ENCODE measurements at regions not wholly inside any gene's neighbourhood (a gene's known extent, or its start where the extent isn't known, plus 50 kb on each side); places are given as distances from the start of the nearest gene placed in this dataset.

DNA sequence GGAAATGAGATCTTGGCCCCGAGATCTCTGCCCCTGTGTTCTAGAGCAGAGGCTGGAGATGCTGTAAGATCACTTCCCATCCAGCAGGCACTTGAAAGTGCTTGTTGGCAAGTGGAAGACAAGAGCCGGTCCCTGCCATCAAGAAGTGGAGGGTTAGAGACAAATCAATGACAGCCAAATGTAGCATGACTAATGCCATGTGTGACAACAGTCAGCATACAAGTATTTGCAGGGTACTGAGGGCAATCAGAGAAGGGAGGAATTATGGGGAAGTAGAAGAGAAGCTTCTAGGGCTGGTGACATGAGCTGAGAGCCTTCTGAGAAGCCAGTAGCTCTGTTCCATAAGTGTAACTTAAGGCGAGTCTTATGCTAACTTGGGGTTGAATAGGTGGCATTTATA, 58.6 kb downstream of the TMEM17 start:
- no peak for DNase-seq

DNA sequence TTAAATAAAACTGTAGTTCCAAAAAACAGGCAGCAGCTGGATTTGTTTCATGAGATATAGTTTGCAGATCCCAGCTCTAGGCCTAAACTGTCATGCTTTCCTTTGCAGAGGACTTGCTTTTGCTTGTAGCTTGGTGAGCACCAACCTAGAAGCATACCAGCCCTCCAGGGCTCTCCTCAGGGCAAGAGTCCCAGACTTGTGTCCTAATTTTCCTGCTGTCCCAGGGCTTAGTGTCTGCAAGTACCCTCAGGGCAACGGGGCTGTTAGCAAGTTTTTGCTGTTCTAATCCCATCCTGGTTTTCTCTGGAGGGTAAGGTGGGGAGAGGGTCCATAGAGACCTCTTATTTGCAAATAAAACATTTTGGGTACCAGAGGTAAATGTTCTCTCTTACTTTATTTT, 59.5 kb downstream of the TMEM17 start:
- DNase-seq: no peak

DNA sequence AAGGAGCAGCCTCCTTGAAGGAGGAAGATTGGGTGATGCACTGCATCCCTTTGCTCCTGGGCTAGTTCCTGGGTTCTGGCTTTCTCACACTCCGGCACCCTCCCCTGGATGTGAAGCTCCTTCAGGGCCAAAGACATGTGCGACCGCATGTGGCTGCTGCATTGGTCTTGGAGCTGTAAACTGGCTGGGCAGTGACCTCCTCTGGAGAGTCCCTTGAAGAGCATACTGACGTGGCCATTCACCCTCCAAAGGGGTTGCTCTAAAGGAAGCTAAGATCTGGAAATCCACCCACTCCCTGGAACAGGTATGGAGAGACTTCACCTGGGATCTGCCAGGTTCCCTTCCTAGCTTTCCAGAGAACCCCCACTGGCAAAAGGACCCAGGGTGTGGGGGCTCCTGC, 62.1 kb downstream of the TMEM17 start:
- peak; percentile 4 for DNase-seq

DNA sequence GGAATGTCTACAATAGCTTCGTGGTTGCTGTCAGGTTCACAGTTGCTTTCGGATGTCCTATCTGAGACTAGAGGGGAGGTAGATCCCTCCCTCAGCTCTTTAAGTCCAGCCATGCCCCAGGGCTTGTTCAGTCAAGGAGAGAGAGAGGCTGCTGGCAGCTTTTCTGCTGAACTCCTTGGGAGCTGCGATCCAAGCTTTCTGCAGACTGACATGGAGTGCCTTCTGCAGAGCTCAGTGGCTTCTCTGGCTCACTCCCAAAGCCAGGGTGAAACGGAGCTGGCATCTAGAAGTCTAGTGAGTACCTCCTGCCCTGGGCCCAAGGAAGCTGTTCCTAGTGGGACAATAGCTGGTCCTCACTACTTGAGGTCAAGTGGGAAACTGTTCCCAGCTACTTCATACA, 62.5 kb downstream of the TMEM17 start:
- DNase-seq: no peak

DNA sequence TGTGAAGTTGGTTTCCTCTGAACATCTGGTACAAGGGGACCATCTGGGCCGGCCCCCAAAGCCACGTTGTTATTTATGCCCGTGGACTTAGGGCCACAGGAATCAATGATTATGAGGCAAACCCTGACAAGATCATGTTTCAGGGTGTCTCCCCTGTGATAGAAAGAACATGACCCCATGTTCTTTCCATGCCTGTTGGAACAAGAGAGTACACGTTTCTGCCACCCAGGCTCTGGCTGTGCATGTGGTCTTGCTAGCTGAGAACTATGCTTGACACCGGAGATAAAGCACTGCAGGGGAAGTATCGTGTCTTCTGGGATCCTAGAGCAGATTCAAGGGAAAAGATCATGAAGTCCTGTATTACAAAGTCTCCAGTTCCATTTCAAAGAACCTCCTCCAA, 64.2 kb downstream of the TMEM17 start:
- DNase-seq: no peak

DNA sequence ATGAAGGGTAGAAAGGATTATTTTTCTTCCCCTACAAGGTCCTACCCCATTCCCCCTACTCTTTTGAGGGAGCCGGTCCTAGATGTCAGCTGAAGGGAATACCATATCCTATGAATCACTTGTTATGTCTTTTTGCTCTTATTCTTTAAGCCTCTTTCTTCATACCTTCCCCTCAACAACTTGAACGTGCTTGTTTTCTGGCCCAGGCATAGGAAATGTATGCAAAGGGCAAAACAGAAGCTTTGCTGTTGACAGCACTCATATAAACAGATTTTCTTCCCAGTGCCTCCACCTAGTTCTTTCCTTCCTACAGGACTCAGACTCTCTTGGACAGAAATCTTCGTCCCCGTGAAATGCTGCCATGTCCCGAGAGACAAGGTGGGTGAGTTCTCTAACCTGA, 64.6 kb downstream of the TMEM17 start:
- DNase-seq: no peak

DNA sequence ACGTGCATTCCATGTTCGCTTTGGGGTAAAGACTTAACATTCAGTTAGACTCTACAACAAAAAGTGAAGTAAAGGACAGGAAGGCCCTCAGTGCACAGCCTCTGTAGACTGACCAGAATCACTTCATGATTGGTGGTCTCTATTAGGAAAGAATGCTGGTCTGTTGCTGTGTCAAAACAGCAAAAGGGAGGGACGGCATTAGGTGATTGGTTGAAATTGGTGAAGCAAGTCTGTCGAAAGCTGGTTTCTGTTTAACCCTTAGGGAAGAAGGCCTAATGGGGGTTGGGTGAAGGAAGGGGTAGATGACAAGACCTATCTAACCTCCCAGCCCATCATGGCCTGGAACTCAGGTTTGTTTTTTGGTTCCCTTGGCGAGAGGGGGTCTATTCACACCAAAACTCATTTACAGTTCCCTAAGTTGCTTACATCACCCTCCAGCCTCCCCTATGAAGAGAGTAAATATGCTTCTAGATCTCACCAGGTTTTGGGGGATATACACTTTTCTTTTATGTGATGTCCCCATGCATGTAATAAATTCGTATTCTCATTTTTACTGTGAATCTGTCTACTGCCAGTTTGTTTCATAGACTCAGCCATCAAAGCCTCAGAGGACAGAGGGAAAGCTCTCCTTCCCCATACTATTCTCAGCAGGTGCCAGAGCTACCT, 65.6 kb downstream of the TMEM17 start:
- DNase-seq: no peak

DNA sequence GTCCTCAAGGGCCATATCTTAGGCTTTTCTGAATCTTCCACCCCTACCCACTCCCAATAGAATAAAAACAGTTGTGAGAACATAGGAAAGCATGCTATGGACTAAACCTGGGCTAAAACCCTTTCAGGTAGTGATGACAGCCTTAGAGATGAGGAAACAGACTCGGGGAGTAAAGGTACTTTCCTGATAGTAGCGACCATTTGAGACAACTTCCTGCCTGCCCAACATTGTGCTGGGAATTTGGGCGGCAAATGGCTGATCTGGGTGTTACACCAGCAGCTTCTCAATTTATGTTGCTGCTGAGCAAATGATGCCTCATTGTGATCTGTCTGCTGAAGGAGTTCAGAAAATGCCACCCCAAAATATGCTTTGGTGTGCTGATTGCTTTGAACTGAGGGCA, 66.6 kb downstream of the TMEM17 start:
- no peak for DNase-seq

DNA sequence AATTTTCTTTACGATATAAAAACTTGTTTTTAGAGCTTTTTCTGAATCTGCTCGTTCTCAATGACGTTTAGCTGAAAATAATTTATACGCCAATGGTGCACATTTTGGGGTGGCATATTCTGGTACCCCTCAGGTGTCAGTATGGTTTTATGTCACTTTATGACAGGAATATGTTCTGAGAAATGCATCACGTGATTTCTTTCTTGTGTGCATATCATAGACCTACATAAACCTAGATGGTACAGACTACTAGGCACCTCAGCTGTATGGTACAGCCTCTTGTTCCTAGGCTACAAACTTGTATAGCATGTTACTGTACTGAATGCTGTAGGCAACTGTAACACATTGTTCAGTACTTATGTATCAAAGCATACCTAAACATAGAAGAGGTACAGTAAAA, 68.2 kb downstream of the TMEM17 start:
- DNase-seq: no peak

DNA sequence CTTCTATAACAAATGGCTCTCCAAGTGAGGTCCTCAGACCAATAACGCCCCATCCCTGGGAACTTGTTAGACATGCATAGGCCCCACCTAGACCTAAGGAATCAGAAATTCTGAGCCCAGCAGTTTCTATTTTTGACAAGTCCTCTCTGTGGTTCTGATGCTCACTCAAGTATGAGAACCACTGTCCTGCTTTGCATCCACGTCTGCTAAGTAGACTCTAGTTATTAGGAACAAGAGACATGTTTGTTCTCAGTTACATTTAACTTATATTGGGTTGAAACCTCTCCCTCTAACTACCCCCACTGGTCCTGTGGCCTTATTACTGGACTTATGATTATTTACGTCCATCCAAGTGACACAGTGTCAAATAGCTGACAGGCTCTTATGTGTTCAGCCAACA, 70.3 kb downstream of the TMEM17 start:
- no peak for DNase-seq

DNA sequence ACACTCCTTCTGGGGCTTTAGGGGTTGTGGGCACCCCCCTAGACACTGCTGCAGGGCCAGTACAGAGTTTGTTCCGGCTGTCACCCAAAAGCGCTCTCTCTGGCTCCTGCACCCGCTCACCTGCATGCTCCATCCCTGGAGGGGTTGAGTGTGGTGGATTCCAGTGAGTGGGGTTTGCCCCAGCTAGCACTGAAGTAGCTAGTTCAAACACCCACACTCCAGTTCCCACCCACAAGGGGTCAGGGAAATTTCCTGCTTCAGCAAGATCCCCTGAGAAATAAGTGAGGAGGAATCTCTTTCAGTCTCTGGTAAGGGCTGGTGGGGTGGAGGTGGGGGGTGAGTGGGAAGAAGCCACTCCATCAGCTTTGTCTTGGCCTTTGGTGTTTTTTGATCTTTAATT, 73.6 kb downstream of the TMEM17 start:
- DNase-seq: no peak

DNA sequence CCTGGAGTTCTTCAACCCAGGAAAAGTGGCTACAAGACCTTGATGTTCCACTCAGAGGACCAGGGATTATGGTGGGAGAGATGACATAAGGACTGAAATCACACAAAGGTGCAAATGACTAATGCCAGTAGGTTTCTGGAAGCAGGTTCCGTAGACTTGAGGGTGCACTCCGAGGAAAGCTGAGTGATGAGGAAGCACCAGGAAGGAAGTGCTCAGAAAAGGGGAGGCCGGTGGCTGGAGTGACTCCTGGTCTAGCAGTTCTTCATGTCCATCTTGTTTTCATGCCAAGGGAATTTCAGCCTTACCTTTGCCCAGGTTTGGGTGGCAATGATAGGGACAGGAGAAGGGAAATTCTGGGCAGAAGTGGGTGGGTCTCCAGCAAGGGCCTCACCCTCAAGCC, 74.5 kb downstream of the TMEM17 start:
- DNase-seq: no peak

DNA sequence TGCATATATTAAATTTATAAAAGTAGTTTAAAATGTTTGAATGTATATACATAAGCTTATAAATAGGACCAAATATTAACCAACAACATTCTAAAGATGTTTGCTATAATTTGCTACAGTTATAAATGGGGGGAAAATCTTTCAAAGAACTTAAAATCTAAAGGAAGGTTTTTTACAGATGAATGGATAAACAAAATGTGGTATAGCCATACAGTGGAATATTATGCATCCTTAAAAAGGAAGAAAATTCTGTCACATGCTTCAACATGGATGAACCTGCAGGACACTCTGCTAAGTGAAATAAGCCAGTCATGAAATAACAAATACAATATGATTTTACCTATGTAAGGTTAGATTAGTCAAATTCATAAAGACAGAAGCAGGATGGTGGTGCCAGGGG, 75.8 kb downstream of the TMEM17 start:
- no peak for DNase-seq

DNA sequence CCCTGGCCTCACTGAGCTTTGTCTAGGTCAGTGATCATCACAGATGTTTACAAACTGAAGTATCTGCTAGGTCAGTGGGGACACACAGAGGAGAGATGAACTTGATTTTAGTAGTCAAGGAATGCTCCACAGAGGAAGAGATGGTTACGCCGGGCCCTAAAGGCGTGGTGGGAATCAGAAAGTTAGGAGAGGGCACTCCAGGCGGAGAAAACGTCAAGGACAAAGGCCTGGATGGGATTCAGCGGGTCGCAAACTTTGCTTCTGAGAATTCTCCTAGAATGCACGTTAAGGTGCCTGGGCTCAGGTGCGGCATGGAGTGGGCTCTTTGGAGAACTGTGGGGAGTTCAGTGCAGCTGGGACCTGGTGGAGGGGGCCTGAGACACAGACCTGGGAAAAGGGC, 78.8 kb downstream of the TMEM17 start:
- no peak for DNase-seq

DNA sequence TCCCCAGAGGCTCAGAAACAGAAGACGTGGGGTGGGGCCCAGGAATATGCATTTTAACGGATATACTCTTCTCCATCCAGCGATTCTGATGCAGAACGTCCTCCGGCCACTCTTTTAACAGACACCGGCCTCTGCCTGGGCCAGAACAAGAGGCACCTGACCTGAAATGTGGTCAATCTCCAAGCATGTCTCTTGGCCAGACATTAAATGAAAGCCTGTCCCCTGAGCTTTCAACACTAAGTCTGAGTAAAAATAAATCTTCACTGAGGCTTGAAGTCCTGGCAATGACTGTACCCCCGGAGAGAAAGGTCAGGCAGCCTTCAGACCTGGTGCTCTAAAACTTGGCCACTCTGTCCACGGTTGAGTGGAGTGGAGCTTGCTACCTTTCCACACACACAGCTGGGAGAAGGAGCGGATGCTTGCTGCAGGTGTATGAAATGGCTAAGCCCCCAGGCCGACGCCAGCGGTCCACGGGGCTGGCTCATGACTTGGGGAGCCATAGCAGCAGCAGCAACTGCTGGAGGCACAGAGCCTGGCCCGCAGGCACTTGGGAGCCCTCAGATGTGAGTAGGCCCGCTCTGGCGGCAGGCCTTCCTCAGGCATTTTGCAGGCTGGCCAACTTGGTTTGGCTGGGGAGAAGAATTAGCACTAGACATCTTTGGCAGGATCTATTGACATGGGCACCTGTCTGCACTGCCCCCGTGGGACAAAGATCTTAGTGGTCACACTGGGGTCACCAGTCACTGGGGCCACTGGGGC, 79.7 kb downstream of the TMEM17 start:
- no peak for DNase-seq

DNA sequence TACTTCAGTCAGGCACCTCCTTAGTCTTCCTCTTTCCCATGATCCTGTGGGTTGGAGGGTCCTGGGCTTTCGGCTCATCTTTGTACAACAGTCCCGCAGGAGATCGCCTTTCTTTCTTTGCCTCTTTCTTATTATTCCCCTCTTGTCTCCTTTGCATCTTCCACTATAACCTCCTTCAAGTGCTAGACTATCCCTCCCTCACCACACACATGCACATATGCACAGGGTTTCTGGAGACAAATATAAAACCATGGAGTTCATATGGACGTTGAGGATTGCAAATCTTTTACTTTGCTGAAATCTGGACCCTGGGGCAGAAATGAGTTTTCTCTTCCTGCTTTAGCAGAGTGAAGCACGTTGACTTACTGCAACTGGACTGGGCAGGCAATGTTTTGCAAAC, 80.3 kb downstream of the TMEM17 start:
- DNase-seq: no peak

DNA sequence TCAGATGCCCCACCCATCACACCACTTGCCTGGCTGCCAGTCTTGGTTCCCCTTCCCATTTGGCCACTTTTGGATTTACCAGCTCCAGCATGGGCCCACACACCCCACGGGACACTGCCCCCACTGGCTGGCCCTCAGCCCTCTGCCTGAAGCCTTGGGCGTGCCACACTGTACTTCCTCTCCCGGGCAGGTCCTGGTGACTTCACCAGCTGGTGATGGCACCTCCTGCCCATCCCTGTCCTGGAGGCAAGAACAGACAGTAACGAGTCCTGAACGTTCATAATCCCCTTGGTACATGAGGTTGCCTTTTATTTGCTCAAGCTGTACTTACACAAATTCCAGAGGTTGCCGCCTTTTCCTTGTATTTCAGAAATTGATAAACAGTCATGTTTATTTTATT, 81.1 kb downstream of the TMEM17 start:
- no peak for DNase-seq

DNA sequence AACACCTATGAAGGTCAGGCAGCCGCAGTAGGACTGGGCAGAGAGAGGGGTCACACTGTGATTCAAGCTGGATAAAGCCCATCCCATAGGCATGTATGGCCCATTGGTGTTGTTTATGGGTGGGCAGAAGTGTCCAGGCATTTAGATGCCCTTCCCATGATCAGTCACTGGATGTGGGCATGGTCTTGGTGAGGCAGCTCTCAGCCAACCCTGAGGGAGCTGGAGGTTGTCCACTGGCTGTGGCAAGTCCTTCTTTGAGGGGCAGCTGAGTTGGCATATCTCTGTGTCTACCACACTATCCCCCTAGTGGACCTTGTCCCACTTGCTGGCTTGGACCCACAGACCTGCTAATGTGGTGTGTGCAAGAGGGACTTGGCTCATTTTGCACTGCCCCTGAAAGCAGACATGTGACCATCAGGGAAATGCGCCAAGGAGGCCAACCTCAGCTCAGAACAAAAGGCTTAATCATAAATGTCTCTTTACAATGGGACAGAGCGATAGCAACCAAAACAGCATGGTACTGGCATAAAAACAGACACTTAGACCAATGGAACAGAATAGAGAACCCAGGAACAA, 82.0 kb downstream of the TMEM17 start:
- peak; percentile 34 for DNase-seq

DNA sequence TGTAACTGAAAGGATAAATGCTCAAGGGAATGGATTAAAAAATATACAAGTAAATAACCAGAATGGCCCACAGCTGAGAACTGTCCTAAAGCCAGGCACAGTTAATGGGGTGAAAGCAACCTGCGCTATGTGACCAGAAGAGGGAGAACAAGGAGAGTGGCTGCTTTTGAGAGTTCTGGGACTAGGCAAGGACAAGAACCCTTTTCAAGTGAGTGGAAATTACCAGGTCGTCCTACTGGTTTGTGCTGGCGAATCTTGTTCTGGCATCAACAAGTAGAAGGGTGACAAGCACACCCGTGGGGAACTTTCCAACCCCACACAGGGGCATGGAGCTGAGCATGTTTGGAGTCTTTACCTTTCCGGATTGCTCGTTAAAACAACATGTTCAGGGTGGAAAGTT, 82.8 kb downstream of the TMEM17 start:
- DNase-seq: peak; percentile 13

DNA sequence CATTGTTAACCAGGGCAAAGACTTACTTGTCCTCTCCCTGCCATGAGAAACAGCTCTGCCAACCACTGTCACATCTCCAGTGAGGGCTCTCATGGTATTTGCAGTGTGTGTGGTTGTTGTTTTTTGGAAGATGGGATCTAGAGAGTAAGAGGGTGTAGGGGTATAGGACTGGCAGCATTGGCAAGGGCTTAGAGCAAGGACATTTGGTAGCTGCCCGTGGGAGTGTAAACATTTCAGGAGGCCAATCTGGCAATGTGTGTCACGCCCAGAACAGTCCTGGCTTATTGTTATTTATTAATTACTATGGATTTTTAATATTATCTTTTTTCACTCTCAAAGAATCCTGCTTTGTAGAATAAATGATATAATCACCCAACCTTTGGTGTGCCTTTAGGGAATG, 90.5 kb downstream of the TMEM17 start:
- no peak for DNase-seq

DNA sequence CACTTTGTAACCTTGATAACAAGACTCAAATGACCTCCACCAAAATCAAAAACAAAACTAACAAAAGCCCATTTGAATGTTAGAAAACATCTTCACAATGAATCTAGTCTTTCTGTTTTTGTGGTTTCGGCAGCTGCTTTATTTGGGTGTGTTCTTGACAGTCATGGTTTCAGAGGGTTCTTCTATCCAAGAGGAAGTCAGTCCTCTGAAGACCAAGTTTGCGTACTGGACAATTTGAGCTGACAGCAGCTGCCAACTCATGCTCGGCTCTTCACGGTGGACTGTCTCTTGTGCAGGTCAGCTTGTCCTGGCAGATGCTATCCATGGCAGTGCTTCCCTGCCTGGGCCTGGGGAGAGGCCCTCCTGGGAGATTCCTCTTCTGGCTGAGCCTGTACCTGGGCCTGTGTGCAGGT, 91.0 kb downstream of the TMEM17 start:
- no peak for DNase-seq

DNA sequence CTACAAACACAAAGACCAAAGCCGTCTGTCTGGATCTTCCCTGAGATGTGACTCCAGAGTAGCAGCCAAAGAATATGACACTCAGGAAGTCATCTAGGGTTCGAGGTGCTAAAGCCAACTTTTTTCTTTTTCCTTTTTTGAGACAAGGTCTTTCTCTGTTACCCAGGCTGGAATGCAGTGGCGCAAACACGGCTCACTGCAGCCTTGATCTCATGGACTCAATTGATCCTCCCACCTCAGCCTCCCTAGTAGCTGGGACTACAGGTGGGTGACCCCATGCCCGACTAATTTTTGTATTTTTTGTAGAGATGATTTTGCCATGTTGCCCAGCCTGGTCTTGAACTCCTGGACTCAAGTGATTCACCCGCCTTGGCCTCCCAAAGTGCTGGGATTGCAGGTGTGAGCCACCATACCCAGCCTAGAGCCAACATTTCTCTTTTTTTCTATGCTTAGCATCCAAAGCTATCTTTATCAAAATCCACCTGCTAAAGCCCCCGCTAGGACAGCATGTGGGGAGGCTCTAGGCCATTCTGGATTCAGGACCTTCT, 92.8 kb downstream of the TMEM17 start:
- no peak for DNase-seq

DNA sequence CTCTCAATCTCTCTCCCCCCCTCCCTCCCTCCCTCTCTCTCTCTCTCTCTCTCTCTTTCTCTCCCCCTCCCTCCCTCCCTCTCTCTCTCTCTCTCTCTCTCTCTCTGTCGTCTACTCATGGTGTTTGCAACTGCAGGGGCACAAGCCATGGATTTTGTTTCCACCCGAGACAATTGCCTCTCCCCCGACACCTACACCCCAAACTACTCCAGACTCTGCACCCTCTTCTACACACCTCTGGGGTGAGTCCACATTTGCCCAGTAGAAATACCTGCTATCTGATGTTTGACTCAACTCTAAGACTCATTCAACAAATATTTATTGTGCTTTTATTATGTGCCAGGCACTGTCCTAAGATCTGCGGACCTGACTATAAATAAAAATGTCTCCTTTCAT, 93.7 kb downstream of the TMEM17 start:
- no peak for DNase-seq

DNA sequence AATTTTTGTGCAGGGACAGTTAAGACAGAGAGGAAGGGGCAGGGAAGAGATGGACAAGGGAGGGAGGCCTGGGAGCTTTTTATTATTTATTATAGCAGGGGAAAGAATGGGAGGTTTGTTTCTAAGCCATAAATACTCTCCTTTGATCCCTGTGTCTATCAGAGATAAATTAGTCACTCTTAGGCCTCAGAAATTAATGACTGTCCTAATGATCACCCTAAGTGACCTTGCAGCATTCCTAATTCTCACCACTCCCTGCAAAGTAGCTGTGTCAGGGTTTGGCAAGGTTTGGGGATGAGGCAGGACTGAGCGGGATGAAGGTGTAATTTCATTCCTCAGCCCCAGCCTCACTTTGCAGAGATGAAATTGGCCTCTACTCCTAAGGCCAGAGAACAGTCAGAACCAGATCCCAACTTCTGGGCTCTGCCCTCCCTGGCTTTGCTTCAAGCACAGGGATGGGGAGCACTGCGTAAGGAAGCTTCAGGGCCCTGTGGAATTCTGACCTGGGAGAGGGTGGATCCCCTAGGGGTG, 95.0 kb downstream of the TMEM17 start:
- DNase-seq: no peak
